GM21529 (cell line): ENCODE measurements at regions not wholly inside any gene's neighbourhood (a gene's known extent, or its start where the extent isn't known, plus 50 kb on each side); places are given as distances from the start of the nearest gene placed in this dataset.
A peak's percentile ranks its signal among the peaks of the same experiment; 100 is the strongest.
"Not testable (repeated sequence)": the region's sequence is repeated elsewhere in the genome, so short reads cannot be mapped to it uniquely, and the experiment has no call there.

ENCODE experiments used
- ATAC-seq: cut with Tn5 transposase; IDR thresholded peaks from one replicate; pipeline ENCODE4 v1.9.1; 2021; ENCODE audit not compliant: unreplicated experiment

DNA sequence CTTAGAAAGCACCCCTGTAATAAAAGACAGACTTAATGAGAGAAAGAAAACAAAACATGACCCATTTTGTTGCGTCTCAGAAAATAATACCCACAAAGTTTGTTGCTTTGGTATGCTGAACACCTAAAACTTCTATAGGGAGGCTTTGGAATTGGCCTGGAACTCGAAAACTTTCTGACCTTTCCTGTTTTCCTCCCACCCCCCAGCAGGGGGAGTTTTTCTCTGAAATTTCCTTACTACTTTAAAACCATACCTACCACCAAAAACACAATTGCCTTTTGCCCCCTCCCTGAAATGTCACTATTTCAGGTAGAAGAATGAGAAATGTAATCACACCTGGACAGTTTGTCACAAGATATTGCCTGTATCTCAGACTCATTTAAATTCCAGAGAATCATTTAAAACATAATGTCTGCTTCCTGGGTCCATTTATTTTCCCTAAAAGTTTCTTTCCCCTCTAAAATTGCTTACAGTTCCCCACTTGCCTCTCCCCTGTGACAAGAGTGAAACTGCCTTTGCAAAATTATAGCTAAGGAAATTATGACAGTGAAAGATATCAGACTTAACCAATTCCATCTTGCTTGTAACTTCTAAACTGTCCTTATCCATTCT lies 2700.2 kb downstream of the PCDH9 start:
- peak; percentile 47 for ATAC-seq

DNA sequence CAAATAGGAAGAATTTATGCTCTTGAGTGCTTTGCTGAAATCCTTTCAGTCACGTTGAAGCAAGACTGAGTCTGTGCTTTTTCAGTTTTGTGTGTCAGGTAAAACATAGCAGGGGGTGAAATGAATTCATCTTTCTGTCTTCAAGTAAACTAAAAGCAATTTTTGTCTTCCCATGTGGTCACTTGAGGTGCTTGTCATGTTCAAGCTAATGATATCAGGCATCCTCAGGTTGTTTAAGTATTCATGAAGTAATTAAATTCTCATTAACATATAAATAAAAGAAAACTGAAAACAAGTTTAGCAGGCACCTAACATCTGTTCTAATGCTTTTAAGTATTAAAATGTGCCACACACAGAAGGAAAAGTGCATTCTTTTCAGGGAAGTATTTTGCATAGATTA lies 2701.3 kb downstream of the PCDH9 start:
- ATAC-seq: no peak

DNA sequence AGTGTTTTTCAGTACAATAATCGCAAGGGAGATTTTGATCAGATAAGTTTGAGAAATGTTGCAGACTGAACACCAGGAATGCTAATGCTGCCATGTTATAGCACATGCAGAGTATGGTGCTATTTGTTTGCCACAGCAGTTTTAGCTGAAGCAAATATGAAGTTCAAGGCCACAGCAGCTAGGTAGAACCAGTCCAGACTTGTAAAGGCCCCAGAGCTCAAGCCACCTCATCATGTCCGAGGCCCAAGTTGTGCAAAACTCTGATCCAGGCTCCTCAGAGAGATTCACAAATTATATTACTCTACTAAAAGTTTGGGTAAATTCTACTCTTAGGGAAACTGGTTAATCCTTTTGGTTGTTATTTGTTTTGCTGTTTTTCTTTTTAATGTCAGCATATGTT lies 2702.6 kb downstream of the PCDH9 start:
- no peak for ATAC-seq

DNA sequence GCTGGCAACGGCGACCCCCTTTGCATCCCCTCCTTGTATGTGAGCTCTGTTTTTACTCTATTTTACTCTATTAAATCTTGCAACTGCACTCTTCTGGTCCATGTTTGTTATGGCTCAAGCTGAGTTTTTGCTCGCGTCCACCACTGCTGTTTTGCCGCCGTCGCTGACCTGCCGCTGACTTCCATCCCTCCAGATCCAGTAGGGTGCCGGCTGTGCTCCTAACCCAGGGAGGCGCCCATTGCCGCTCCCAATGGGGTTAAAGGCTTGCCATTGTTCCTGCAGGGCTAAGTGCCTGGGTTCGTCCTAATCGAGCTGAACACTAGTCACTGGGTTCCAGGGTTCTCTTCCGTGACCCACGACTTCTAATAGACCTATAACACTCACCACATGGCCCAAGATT lies 2704.4 kb downstream of the PCDH9 start:
- no peak for ATAC-seq

DNA sequence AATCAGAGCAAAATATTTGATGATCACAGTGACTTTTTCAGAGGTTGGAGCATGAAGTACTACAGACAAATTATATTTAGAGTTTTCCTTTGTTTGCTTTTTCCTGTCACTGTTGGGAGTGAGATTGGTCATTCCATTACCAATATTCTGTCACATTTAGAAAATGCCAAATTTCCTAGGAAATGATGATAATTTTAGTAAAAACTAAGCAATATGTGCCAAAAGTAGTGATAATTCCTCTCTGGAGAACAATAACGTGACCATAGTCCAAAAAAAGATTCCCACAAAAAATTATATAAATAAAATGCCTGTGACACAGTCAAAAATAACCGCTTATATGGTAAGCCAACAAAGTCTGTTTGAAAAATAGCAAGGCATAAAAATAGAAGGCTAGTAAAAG lies 2719.4 kb downstream of the PCDH9 start:
- no peak for ATAC-seq

DNA sequence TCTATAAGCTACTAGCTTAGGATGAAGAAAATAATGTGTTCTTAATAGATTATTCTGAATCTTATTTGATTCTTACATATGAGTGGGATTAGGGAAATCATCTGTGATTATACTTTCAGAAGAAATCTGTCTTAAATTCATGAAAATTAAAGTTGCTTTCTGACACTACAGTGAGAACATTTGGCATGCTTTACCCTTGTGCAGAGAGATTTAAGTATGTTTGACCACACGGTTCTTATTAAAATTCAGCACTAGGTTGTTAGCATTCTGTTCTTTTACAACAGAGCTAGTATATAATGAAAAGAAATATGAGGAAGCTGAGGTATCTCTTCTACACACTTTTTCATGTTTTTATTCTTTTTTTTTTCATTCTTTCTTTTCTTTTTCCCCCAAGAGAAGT lies 2723.9 kb downstream of the PCDH9 start:
- no peak for ATAC-seq

DNA sequence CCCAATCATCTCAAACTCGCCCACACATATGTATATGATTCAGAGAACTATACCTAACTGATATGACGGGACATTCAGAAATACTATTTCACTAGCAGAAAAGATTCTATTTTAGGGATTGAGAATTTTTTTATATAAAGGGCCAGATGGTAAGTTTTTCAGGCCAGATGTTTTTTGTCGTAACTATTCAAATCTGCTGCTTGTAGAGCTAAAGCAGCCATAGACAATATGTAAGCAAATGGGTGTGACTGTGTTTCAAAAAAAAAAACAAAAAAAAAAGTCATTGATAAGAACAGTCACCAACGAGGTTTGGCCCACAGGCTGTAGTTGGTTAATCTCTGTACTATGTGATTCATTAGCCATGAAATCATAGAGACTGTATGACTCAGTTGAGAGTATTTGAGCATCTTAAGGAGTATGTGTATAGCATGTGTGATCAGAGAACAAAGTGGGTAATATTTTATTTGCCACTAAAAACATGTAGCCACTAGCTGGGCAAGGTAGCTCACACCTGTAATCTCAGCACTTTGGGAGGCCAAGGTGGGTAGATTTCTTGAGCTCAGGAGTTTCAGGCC lies 2724.7 kb downstream of the PCDH9 start:
- ATAC-seq: no peak

DNA sequence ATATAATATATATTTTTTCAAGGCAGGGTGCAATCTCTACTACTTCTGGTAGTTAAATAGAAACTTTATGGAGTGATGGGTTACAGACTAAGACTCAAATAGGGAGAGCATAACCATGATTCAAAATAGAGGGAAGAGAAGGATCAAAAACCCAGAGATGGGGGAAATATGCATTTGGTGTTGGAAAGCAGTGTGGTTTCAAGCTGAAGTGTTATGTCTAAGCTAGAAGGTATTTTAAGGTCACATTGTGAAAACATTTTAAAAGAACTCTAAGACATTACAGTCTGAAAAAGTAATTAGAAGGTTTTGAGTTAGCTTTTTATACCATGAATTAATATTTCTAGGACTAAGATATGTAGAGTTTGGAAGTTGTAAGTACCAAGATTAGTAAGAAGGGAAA lies 2741.4 kb downstream of the PCDH9 start:
- ATAC-seq: no peak

DNA sequence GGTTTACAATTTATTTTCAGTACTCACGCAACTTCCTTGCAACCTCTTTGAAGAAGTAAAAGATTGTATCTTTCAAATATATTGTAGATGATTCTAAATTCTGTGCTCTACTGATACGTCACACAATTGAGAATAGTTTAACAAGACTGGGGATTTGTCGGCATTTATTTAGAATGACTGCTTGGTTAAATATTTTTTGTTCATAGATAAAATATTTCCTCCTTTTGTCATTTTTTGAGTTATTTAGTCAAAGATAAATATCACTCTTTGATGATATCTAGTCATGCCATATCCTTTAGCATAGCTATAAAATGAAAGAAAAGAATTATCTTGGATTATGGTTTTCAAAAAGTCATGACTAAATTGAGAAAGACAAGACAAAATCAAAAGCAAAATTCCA lies 2747.8 kb downstream of the PCDH9 start:
- ATAC-seq: no peak

DNA sequence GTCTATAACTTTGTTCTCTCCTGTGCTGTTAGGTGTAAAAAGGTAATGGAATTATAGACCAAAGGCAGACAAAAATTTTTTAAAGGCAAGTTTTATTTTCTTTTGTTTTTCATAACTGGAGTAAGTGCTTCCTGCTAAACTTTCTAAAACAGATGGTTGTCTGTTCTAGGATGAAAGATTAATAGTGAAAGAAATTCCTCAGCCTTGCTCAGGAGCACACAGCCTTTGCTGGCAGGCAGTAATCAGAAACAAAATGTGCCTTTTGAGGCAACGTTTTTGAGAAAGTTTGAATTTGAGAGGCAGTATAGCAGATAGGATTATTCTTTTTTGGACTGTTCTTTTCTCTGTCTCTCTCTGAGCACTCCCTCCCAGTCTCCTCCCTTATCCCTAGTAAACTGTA lies 2749.5 kb downstream of the PCDH9 start:
- ATAC-seq: no peak

DNA sequence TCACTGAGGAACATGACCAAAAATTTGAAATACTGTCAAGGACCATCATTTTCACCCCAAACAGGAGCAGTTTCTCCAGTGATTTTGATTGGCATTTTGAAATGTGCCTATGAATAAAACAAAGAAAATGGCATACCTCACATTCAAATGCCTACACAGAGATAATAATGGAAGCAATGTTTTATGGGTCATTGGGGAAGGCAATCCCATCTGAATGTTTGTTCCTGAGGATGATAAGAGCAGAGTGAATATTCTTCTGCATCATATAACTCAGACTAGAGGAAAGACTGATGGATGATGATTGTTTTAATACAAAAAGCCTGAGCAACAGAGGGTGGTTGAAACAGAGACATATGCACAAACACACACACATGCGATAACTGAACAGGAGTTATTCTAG lies 2749.9 kb downstream of the PCDH9 start:
- no peak for ATAC-seq

DNA sequence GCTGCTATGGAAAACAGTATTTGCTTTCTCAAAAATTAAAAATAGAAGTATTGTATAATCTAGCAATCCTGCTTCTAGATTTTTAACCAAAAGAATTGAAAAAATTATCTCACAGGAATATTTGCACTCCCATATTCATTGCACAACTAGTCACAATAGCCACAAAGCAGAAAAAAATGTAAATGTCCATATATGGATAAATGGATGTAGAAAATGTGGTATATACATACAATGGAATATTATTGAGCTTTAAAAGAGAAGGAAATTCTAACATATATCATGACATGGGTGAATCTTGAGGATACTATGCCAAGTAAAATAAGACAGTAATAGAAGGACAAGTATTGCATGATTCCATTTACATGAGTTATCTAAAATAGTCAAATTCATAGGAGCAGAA lies 2753.0 kb downstream of the PCDH9 start:
- ATAC-seq: no peak

DNA sequence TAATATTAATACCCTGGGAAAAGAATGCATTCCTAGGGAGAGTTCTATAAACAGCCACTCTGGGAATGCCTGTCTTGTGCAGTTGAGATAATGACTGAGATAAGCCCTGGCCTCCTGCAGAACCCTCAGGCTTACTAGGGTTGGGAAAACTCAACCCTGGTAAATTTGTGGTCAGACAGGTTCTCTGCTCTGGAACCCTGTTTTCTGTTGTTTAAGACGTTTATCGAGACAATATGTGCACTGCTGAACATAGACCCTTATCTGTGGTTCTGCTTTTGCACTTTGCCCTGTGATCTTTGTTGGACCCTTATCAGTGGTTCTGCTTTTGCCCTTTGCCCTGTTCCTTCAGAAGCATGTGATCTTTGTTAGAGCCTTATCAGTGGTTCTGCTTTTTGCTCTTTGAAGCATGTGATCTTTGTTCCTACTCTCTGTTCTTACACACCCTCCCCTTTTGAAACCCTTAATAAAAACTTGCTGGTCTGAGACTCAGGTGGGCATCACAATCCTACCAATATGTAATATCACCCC lies 2754.0 kb downstream of the PCDH9 start:
- ATAC-seq: not testable (repeated sequence)

DNA sequence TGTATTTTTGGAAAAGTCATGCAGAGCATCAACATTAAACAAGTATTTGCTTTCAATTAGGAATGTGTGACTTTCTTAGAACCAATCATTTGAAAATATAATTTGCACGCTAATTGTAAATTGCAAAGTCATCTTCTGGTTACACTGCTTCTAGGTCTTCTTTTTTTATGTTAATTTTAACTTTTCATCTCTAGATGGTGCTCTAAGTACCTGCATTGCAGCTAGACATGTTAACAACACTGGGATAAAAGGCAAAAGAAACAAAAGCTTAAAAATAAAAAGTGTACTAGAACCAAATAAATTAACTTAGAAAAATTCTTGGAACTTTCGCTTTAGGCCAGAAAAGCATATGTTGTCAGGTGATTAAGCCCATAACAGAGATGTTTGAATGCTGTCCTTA lies 2758.2 kb downstream of the PCDH9 start:
- no peak for ATAC-seq

DNA sequence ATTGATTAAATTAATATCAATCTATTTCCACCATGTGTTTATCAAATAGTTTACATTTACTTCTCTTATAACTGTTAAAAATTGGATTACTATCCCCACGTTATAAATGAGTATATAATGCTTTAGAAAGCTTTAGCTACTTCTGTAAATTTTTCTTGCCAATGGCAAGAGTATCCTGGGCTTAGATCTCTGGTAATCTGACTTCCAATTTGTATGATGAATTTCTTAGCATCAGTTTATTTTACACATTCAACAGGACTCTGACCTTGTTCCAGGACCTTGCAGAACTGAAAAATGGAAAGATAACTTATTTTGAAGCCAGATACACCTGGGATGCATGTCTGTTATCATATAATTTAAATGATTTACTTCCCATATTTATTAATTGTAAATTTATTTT lies 2759.4 kb downstream of the PCDH9 start:
- ATAC-seq: no peak

DNA sequence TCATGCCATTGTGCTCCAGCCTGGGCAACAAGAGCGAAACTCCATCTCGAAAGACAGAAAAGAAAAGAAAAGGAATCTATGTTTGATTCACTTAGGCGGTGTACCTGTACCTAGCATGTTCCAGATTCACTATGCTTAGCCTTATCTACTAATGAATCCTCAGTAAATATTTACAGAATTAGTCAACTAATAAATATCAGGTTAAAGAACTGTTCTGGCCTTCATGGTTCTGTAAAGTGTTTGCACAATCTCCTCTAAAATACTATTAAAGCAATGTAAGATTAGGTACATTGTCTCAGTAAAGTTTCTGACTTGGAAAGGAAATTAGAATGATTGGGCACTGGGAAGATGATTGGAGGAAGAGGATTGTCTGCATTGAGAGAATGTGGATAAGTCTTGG lies 2770.4 kb downstream of the PCDH9 start:
- no peak for ATAC-seq

DNA sequence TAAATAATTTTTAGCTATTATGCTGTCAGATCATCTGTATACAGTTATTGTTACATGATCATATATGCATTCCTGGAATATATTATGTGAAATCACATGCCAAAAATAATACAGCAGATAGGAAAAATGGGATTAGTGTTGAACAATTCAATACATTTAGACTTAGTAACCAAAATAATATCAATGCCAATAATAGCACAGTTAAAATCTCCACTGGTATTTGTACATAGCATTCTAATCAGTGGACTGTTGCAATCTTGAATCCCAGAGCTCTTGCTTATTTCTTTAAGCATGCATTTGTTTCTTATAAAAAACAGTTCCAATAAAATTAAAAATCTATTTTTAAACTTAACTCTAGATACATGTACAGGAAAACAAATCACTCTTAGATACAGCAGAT lies 2772.2 kb downstream of the PCDH9 start:
- ATAC-seq: no peak

DNA sequence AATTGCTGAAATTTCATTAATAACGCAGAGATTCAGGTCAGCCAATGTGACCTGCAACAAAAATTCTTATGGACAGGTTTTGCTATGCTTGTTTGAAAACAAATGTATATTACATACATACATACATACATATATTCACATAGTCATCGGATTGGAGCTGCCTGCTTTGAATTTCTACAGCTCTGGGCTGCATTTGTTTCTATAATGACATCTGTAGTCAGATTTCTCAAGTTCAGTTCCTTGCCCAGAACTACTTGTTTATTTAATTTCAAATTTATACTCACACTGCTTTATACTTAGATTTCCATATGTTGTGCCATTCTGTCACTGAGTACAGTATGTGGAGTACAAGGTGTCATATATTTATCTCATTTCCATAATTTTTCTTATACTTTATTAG lies 2775.0 kb downstream of the PCDH9 start:
- ATAC-seq: no peak

DNA sequence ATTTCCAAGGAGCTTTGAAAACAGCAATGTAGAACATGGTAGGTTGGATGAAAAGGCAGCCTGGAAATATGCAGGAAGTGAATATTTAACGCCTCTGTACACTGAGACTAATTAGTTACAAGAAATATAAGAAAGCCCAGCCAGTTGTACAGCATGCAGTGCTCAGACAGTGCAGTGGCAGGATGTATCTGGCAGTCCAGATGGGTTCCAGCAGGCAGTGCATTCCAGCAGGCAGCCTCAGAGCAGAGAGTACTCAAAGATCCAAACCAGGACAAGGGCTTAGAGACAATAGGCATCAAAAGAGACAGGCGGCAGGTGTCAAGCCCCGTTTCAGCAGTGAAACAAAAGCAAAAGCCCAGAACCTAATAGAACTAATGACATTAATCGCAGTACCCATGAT lies 2776.3 kb downstream of the PCDH9 start:
- no peak for ATAC-seq

DNA sequence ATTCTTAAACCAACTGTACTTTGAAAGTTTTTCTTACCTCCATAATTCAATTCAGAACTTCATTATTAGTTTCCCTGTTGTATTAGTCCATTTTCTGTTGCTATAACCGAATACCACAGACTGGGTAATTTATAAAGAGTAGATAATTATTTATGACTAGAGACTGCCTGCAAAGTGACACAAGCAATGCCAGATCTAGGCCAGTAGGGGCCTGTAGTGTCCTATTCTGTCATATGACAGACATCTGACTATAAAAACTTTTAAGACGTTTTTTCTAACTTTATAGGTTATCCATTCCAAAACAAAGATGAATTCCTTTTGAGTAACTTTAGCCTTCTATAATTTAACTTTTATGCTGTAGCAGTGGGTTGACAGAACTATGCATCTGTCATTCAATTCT lies 2783.8 kb downstream of the PCDH9 start:
- ATAC-seq: no peak

DNA sequence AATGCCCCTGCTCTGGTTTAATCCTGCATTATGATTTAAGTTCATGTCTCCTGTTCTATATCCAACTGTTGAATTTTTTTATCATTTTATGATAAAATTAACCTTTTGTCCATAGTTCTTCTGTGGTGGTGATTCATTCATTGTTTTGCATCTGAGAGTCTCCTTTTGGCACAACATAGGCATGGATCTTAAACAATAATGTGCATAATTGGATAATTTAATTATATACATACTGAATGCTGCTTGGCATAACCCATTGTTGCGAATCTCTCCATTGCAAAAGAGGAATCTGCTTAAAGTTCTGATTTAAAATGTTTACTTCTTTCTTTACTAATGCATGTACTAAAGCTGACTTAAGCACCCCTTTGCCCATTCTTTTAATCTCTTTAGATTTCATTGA lies 2788.4 kb downstream of the PCDH9 start:
- ATAC-seq: no peak

DNA sequence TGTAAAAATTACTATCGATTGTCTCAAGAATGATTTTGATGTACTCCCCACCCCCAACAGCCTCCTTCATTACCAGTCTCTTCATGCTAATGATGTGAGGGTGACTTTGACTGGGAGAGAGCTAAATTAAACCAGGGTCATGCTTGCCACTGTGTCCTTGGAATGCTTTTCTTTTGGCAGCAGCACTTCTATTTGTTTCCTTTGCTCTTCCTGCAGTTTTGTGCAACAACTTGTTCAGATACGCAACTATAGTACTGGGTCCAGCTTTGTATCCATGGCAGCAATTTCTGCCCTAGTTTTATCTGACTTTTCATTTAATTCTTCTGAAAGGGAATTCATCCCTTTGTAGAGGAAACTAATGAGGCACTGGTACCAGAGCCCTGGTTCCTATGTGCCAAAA lies 2792.1 kb downstream of the PCDH9 start:
- ATAC-seq: no peak

DNA sequence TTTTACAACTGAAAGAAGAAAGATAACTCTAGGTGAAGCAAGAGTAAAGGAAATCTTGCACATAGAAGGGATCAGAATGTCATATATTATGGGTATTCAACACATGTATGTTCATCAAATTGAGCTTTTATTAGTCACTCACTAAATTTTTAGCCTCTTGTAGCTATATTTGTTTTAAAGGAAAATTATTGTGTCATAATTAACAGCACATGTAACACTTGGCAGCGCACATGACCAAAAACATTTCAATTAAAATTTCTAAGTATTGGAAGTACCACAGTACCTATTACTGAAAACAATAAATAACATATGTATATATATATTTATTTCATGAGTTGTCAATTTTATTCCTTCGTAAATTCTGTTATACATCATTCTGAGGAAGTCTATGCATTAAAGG lies 2800.4 kb downstream of the PCDH9 start:
- ATAC-seq: no peak
